ENCODE measurements at regions not wholly inside any gene's neighbourhood (a gene's known extent, or its start where the extent isn't known, plus 50 kb on each side); places are given as distances from the start of the nearest gene placed in this dataset.

- H3K4me3 ChIP-seq (replicated peaks in 1 of 2; ENCODE audit: low read depth in 2 of 2, low read length in 2 of 2) = no peak overlapping the region
- DNase-seq (ENCODE audit: low read depth in 2 of 2) = no peak
- TF ChIP-seq CTCF (IDR thresholded peaks at IDR 0.05; ENCODE audit: low read depth, low read length) = no peak
These were observed 63.0 kb upstream of the ATP5PO start for GRCh38 chr21:33978585-33978984.

- no peak overlapping the region for H3K4me3 ChIP-seq (replicated peaks in 1 of 2; ENCODE audit: low read depth in 2 of 2, low read length in 2 of 2)
- no peak for TF ChIP-seq CTCF (IDR thresholded peaks at IDR 0.05; ENCODE audit: low read depth, low read length)
- no peak for DNase-seq (ENCODE audit: low read depth in 2 of 2)
These were observed 62.2 kb upstream of the ATP5PO start for GRCh38 chr21:33977721-33978369.

GRCh38 chr21:33977017-33977720 is 61.6 kb upstream of the ATP5PO start:
- TF ChIP-seq CTCF (IDR thresholded peaks at IDR 0.05; ENCODE audit: low read depth, low read length) = no peak
- H3K4me3 ChIP-seq (replicated peaks in 1 of 2; ENCODE audit: low read depth in 2 of 2, low read length in 2 of 2) = no peak overlapping the region
- DNase-seq (ENCODE audit: low read depth in 2 of 2) = no peak

- peak overlapping the region in 1 of 2 donors; percentile 30 for H3K4me3 ChIP-seq (replicated peaks in 1 of 2; ENCODE audit: low read depth in 2 of 2, low read length in 2 of 2)
- no peak for TF ChIP-seq CTCF (IDR thresholded peaks at IDR 0.05; ENCODE audit: low read depth, low read length)
These were observed 60.7 kb upstream of the ATP5PO start for GRCh38 chr21:33976082-33977016.

GRCh38 chr21:33975548-33976081 is 60.0 kb upstream of the ATP5PO start:
- H3K4me3 ChIP-seq (replicated peaks in 1 of 2; ENCODE audit: low read depth in 2 of 2, low read length in 2 of 2) = peak overlapping the region in 1 of 2 donors; percentile 30
- no peak for TF ChIP-seq CTCF (IDR thresholded peaks at IDR 0.05; ENCODE audit: low read depth, low read length)
- DNase-seq (ENCODE audit: low read depth in 2 of 2) = peak in 1 of 2 donors; percentile 73

More at GRCh38 chr21:33976082-33977016, 60.7 kb upstream of the ATP5PO start:
- DNase-seq (ENCODE audit: low read depth in 2 of 2) = peak; percentile 77 to 99

Data from cardiac fibroblast (primary cell).